ENCODE measurements at regions not wholly inside any gene's neighbourhood (a gene's known extent, or its start where the extent isn't known, plus 50 kb on each side); places are given as distances from the start of the nearest gene placed in this dataset.

DNA sequence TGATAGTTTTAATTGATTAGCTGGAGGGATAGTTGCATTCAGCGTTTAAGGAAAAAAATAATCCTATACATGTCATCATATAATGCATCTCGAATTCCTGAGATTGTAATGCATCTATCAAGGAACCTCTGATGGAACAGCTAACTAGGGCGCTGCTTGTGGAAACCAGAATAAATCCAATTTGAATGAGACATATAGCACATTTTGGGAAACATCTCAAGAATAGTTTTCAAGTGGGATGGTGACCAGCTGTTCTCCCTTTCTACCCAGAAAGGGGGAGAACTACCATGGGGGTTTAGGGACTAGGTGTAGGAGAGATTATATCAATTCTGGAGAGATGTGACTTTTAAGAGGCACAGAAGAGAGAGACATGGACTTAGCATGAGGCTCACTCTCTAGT is 319.3 kb upstream of the BRINP1 start:
- TF ChIP-seq, protein P1, sequence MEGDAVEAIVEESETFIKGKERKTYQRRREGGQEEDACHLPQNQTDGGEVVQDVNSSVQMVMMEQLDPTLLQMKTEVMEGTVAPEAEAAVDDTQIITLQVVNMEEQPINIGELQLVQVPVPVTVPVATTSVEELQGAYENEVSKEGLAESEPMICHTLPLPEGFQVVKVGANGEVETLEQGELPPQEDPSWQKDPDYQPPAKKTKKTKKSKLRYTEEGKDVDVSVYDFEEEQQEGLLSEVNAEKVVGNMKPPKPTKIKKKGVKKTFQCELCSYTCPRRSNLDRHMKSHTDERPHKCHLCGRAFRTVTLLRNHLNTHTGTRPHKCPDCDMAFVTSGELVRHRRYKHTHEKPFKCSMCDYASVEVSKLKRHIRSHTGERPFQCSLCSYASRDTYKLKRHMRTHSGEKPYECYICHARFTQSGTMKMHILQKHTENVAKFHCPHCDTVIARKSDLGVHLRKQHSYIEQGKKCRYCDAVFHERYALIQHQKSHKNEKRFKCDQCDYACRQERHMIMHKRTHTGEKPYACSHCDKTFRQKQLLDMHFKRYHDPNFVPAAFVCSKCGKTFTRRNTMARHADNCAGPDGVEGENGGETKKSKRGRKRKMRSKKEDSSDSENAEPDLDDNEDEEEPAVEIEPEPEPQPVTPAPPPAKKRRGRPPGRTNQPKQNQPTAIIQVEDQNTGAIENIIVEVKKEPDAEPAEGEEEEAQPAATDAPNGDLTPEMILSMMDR (IDR thresholded peaks at IDR 0.05) = no peak
- TF ChIP-seq CBFB (CRISPR knock-in tag; IDR thresholded peaks at IDR 0.05; ENCODE audit: low read depth) (no peak), TP53 (CRISPR knock-in tag; IDR thresholded peaks at IDR 0.05) (no peak), ATF1 (CRISPR knock-in tag; IDR thresholded peaks at IDR 0.05) (no peak), NR3C1 (CRISPR knock-in tag; conservative IDR thresholded peaks at IDR 0.05; ENCODE audit: low read depth) (no peak)
- TF ChIP-seq, protein P2, sequence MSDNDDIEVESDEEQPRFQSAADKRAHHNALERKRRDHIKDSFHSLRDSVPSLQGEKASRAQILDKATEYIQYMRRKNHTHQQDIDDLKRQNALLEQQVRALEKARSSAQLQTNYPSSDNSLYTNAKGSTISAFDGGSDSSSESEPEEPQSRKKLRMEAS (CRISPR knock-in tag; IDR thresholded peaks at IDR 0.05) = no peak
- TF ChIP-seq, protein P3, sequence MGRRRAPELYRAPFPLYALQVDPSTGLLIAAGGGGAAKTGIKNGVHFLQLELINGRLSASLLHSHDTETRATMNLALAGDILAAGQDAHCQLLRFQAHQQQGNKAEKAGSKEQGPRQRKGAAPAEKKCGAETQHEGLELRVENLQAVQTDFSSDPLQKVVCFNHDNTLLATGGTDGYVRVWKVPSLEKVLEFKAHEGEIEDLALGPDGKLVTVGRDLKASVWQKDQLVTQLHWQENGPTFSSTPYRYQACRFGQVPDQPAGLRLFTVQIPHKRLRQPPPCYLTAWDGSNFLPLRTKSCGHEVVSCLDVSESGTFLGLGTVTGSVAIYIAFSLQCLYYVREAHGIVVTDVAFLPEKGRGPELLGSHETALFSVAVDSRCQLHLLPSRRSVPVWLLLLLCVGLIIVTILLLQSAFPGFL (CRISPR knock-in tag; IDR thresholded peaks at IDR 0.05; ENCODE audit: borderline replicate concordance) = no peak
